HCT116 (cell line): ENCODE measurements at regions not wholly inside any gene's neighbourhood (a gene's known extent, or its start where the extent isn't known, plus 50 kb on each side); places are given as distances from the start of the nearest gene placed in this dataset.

ENCODE experiments used
- ATAC-seq: fragments of 200-7000 bp; cut with Tn5 transposase; 2 replicates; pipeline ENCODE4 v1.9.1; 2020; ENCODE audit warnings: mild to moderate bottlenecking, moderate library complexity
- BruUV-seq: library from RNA; stranded (reverse); fragments of 400-500 nt; replicated peaks from 2 replicates; lab custom pipeline; 2021; lab: Mats Ljungman, UMichigan
- CTCF ChIA-PET: fragments of 300-600 bp; sonication (Branson Sonifier 250); formaldehyde crosslinking; loops from one replicate; lab custom pipeline; 2021; ENCODE audit warnings: antibody characterized with exemption; lab: Charles Lee
- POLR2A ChIA-PET: fragments of 300-600, 350-600 bp; sonication (Branson Sonifier 250); formaldehyde crosslinking; loops from one replicate; lab custom pipeline; 2021; ENCODE audit warnings: antibody characterized with exemption; lab: Charles Lee
- RAD21 ChIA-PET, 2 experiments: fragments of 300-600 bp; sonication (Branson Sonifier 250); formaldehyde crosslinking; loops; one replicate each; lab custom pipeline; 2023; ENCODE audit warnings: low total read pairs in 2 of 2; ENCODE audit not compliant: uncharacterized antibody in 2 of 2, unreplicated experiment in 2 of 2, low non-redundant PET in 1 of 2; lab: Charles Lee
- DNase-seq: peaks from one replicate; pipeline ENCODE4 v3.0.0-alpha.2; 2010; ENCODE audit warnings: low read depth, low spot score
- H2AFZ ChIP-seq: fragments of 200-600 bp; shearing (Covaris generic), sonication (generic); 2 replicates; pipeline ENCODE4 v1.6.1; 2017; ENCODE audit warnings: low read depth, mixed run types, mixed read lengths, antibody characterized with exemption, low read length; ENCODE audit not compliant: poor library complexity, severe bottlenecking
- H3K27ac ChIP-seq: 2 replicates; pipeline ENCODE4 v1.5.1; 2012; ENCODE audit warnings: low read depth, low read length
- H3K27me3 ChIP-seq: fragments of 200-600 bp; sonication (generic); 2 replicates; pipeline ENCODE4 v1.6.1; 2016; ENCODE audit warnings: mixed run types, low read length, mixed read lengths; ENCODE audit not compliant: insufficient read depth
- H3K36me3 ChIP-seq, 2 experiments: fragments of 200-500 bp in 1 of 2; fragments of 200-600 bp in 1 of 2; sonication (Bioruptor generic) in 1 of 2; sonication (generic) in 1 of 2; 2 replicates each; pipeline versions ENCODE4 v1.5.1 to v1.6.1; 2014 to 2016; ENCODE audit warnings: low read length in 2 of 2, inconsistent platforms in 1 of 2, mixed read lengths in 1 of 2, mixed run types in 1 of 2; ENCODE audit not compliant: insufficient read depth in 2 of 2, control insufficient read depth in 1 of 2
- H3K4me1 ChIP-seq, 2 experiments: fragments of 200-600 bp in 1 of 2; sonication (generic) in 1 of 2; 2 replicates each; pipeline versions ENCODE4 v1.5.1 to v1.6.1; 2012 to 2017; ENCODE audit warnings: low read length in 2 of 2, inconsistent platforms in 1 of 2, mild to moderate bottlenecking in 1 of 2, mixed read lengths in 1 of 2, mixed run types in 1 of 2, moderate library complexity in 1 of 2; ENCODE audit not compliant: insufficient read depth in 2 of 2, control insufficient read depth in 1 of 2
- H3K4me2 ChIP-seq: fragments of 200-600 bp; sonication (generic); 2 replicates; pipeline ENCODE4 v1.6.1; 2017; ENCODE audit warnings: mixed run types, low read length, mixed read lengths
- H3K4me3 ChIP-seq, 2 experiments: fragments of 200-600 bp in 1 of 2; sonication (generic) in 1 of 2; replicated peaks in 1 of 2; 2 replicates each; pipeline ENCODE4 v1.5.1; 2011 to 2016; ENCODE audit warnings: low read length in 2 of 2, control low read depth in 1 of 2, low read depth in 1 of 2, mild to moderate bottlenecking in 1 of 2, mixed read lengths in 1 of 2, mixed run types in 1 of 2
- H3K79me2 ChIP-seq: fragments of 200-600 bp; sonication (generic); 2 replicates; pipeline ENCODE4 v1.6.1; 2017; ENCODE audit warnings: mild to moderate bottlenecking, mixed run types, low read length, moderate library complexity, mixed read lengths; ENCODE audit not compliant: insufficient read depth
- H3K9ac ChIP-seq: fragments of 200-600 bp; sonication (generic); 2 replicates; pipeline ENCODE4 v1.6.1; 2016; ENCODE audit warnings: low read length, mixed read lengths
- H3K9me2 ChIP-seq: fragments of 200-600 bp; sonication (generic), shearing (Covaris generic); 2 replicates; pipeline ENCODE4 v1.6.1; 2017; ENCODE audit warnings: mixed run types, mild to moderate bottlenecking, moderate library complexity; ENCODE audit not compliant: insufficient read depth
- H3K9me3 ChIP-seq, 2 experiments: fragments of 200-500 bp in 1 of 2; fragments of 200-600 bp in 1 of 2; sonication (Bioruptor generic) in 1 of 2; sonication (generic) in 1 of 2; 2 replicates each; pipeline ENCODE4 v1.6.1; 2014 to 2017; ENCODE audit warnings: low read length in 2 of 2, mixed read lengths in 2 of 2, inconsistent platforms in 1 of 2, low read depth in 1 of 2, mild to moderate bottlenecking in 1 of 2, mixed run types in 1 of 2, moderate library complexity in 1 of 2; ENCODE audit not compliant: control insufficient read depth in 1 of 2, insufficient read depth in 1 of 2
- H4K20me1 ChIP-seq: fragments of 200-600 bp; sonication (generic), shearing (Covaris generic); 2 replicates; pipeline ENCODE4 v1.6.1; 2017; ENCODE audit warnings: mixed run types, mild to moderate bottlenecking, moderate library complexity; ENCODE audit not compliant: insufficient read depth
- CTCF ChIP-seq, 3 experiments: fragments of 200-600 bp in 1 of 3; sonication (generic) in 1 of 3; IDR thresholded peaks in 2 of 3; conservative IDR thresholded peaks in 1 of 3; 2 replicates each; pipeline ENCODE4 v1.5.1; 2012 to 2017; ENCODE audit warnings: low read depth in 2 of 3, low read length in 2 of 3, antibody characterized with exemption in 1 of 3, borderline replicate concordance in 1 of 3, control low read depth in 1 of 3, mild to moderate bottlenecking in 1 of 3, mixed read lengths in 1 of 3, mixed run types in 1 of 3, moderate library complexity in 1 of 3; ENCODE audit not compliant: insufficient read depth in 1 of 3
- EGR1 ChIP-seq: IDR thresholded peaks from 2 replicates; pipeline ENCODE4 v1.6.1; 2012; ENCODE audit warnings: low read depth
- ELF1 ChIP-seq: IDR thresholded peaks from 2 replicates; pipeline ENCODE4 v1.6.1; 2012; ENCODE audit warnings: low read depth, borderline replicate concordance
- MAX ChIP-seq: IDR thresholded peaks from 2 replicates; pipeline ENCODE4 v1.6.1; 2012
- POLR2A ChIP-seq: IDR thresholded peaks from 2 replicates; pipeline ENCODE4 v1.7.0; 2011; ENCODE audit warnings: borderline replicate concordance; ENCODE audit not compliant: insufficient read depth, insufficient read length; ENCODE audit errors: extremely low read depth
- SP1 ChIP-seq: IDR thresholded peaks from 2 replicates; pipeline ENCODE4 v1.6.1; 2012; ENCODE audit warnings: low read depth
- YY1 ChIP-seq: IDR thresholded peaks from 2 replicates; pipeline ENCODE4 v1.6.1; 2011; ENCODE audit warnings: low read length, low read depth, moderate library complexity, mild to moderate bottlenecking; ENCODE audit not compliant: insufficient replicate concordance; ENCODE audit errors: extremely low read depth
- ZNF274 ChIP-seq: fragments of 200-500 bp; sonication (Bioruptor generic); IDR thresholded peaks from 2 replicates; pipeline ENCODE4 v1.6.1; 2014; ENCODE audit warnings: mild to moderate bottlenecking, low read depth, low read length, inconsistent platforms
- intact Hi-C: fragments of 100-400 bp; cut with micrococcal nuclease; formaldehyde crosslinking; loops from 2 replicates; pipeline ENCODE4 v1.10.0; 2022

DNA sequence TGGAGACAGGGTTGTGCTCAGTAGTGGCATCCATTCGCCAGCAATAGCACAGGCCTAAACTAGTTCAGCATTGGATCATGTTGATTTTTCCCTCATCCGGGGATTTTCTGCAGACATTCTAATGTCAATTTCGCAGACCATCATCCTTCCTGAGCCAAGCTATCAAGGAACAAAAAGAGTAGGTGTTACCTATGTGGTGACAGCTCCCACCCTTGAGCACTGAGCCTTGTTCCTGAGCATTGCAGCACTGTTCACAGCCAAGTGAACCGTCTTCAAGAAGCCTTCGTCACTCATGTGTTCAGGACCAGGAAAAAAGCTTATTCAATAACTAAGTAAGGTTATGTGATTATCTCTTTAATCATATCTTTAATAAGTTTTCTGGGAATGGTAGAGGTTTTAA is 576.2 kb downstream of the UQCRFS1 start:
- ChIA-PET CTCF (no interaction called here), POLR2A (no interaction called here), RAD21 (no interaction called here)
- H3K9ac ChIP-seq, result no peak overlapping the region
- H3K4me3 ChIP-seq, result no peak overlapping the region
- H2AFZ ChIP-seq, result no peak overlapping the region
- peaks cover 14 to 41% of the 10 kb centered on the region in 2 experiments; a peak in 2 of 4 replicates for H3K9me3 ChIP-seq
- no peaks in the 10 kb centered on the region for H3K36me3 ChIP-seq
- H3K79me2 ChIP-seq, result no peaks in the 10 kb centered on the region
- intact Hi-C loops, result no loop called here
- H3K4me2 ChIP-seq, result no peak overlapping the region
- no TSS peak for BruUV-seq
- ATAC-seq (no peak), DNase-seq (no peak)
- no peak for TF ChIP-seq ELF1
- no peak for TF ChIP-seq EGR1
- TF ChIP-seq ZNF274, result no peak
- no peak for TF ChIP-seq CTCF (IDR thresholded peaks at IDR 0.05 in 2 of 3, conservative IDR thresholded peaks at IDR 0.05 in 1 of 3; ENCODE audit: borderline replicate concordance in 1 of 3, insufficient read depth in 1 of 3, low read depth in 2 of 3, low read length in 2 of 3)
- no peak for TF ChIP-seq POLR2A
- no peak for TF ChIP-seq MAX
- no peak for TF ChIP-seq YY1
- no peak for TF ChIP-seq SP1
- no peak overlapping the region for H3K27ac ChIP-seq
- no peaks in the 10 kb centered on the region for H4K20me1 ChIP-seq
- no peaks in the 10 kb centered on the region for H3K4me1 ChIP-seq
- no peaks in the 10 kb centered on the region for H3K27me3 ChIP-seq
- no peaks in the 10 kb centered on the region for H3K9me2 ChIP-seq
